AG10803 (cell line): ENCODE measurements at regions not wholly inside any gene's neighbourhood (a gene's known extent, or its start where the extent isn't known, plus 50 kb on each side); places are given as distances from the start of the nearest gene placed in this dataset.

Experiments
- DNase-seq: peaks from one replicate; pipeline ENCODE4 v3.0.0; 2010; ENCODE audit warnings: low read depth
- H3K4me3 ChIP-seq: 2 replicates; pipeline ENCODE4 v1.5.1; 2011; ENCODE audit warnings: mild to moderate bottlenecking, low read length, control low read depth
- CTCF ChIP-seq: conservative IDR thresholded peaks from 2 replicates; pipeline ENCODE4 v1.5.1; 2011; ENCODE audit warnings: mild to moderate bottlenecking, low read length, control low read depth, inconsistent platforms

- no peak for TF ChIP-seq CTCF
- peak; percentile 85 for DNase-seq
- H3K4me3 ChIP-seq, result no peak overlapping the region
Measured at GRCh38 chr2:189379287-189379630, 62.0 kb upstream of the WDR75 start.

GRCh38 chr2:189379731-189380261 lies 61.5 kb upstream of the WDR75 start:
- H3K4me3 ChIP-seq, result no peak overlapping the region
- TF ChIP-seq CTCF, result no peak
- peak; percentile 52 for DNase-seq

GRCh38 chr2:189382668-189383067 lies 58.6 kb upstream of the WDR75 start:
- no peak overlapping the region for H3K4me3 ChIP-seq
- no peak for DNase-seq
- TF ChIP-seq CTCF, result no peak

- DNase-seq, result no peak
Measured at GRCh38 chr2:189386741-189387140, 54.5 kb upstream of the WDR75 start.

DNA sequence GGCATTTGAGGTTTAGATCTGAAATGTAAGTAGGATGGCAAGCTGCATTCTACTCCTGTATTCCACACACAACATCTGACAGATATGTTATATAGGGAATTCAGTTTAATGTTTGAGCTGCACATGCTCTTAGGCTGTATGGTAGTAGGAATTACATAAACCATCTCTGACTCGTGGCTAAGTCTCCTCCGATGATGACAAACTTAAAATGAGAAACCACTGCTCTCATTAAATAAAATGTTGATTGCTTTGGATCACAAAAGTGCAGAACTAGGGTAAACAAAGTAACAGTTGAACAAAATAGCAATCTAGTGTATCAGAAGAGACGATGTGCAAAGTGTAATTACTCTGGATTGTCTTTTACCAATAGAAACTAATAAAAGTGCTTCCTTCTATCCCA lies 50.1 kb upstream of the WDR75 start:
- DNase-seq, result no peak
- no peak overlapping the region for H3K4me3 ChIP-seq
- no peak for TF ChIP-seq CTCF

More at GRCh38 chr2:189386741-189387140, 54.5 kb upstream of the WDR75 start:
- no peak overlapping the region for H3K4me3 ChIP-seq
- TF ChIP-seq CTCF, result no peak
